GM12873 (cell line): ENCODE measurements at regions not wholly inside any gene's neighbourhood (a gene's known extent, or its start where the extent isn't known, plus 50 kb on each side); places are given as distances from the start of the nearest gene placed in this dataset.

Source experiments
- CTCF ChIP-seq: IDR thresholded peaks from 2 replicates; pipeline ENCODE4 v1.5.1; 2012; ENCODE audit warnings: low read depth, mild to moderate bottlenecking, moderate library complexity, low read length, control low read depth; ENCODE audit not compliant: insufficient read depth; ENCODE audit errors: missing control alignments

GRCh38 chr5:143474616-143475015 lies 71.1 kb upstream of the NR3C1 start:
- TF ChIP-seq CTCF = no peak

DNA sequence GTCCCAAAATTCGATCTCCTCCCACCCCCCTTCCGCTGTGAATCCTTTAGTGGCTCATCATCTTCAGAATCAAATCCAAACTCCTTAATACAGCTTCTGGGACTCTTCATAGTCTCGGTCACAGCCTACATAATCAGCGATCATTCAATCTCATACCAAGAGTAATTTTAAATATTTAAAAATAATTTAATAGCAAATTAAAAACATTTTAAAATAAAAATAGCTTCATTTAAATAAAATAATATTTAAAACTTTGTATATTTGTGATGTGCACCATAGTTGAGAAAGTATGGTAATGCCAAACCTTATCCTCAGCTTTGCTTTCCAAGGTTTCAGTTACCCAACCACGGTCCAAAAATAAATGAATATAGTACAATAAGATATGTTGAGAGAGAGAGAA lies 70.0 kb upstream of the NR3C1 start:
- TF ChIP-seq CTCF = no peak

DNA sequence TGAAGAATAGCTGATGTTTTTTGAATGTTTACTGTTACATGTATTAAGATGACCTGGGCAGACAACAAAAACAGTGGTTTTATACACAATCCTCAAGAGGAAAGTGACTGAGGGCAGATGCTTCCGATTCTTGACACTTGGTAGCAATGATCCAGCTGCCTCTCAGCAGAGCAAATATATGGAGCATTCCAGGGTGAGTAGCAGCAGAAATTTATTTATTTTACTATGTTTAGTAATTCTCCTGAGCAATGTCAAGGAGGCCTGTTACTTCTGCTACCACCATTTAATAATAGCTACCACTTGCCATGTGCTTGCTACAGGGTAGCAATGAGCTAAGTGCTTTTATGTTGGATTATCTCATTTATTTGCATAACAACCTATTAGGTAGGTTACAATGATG lies 69.1 kb upstream of the NR3C1 start:
- no peak for TF ChIP-seq CTCF

DNA sequence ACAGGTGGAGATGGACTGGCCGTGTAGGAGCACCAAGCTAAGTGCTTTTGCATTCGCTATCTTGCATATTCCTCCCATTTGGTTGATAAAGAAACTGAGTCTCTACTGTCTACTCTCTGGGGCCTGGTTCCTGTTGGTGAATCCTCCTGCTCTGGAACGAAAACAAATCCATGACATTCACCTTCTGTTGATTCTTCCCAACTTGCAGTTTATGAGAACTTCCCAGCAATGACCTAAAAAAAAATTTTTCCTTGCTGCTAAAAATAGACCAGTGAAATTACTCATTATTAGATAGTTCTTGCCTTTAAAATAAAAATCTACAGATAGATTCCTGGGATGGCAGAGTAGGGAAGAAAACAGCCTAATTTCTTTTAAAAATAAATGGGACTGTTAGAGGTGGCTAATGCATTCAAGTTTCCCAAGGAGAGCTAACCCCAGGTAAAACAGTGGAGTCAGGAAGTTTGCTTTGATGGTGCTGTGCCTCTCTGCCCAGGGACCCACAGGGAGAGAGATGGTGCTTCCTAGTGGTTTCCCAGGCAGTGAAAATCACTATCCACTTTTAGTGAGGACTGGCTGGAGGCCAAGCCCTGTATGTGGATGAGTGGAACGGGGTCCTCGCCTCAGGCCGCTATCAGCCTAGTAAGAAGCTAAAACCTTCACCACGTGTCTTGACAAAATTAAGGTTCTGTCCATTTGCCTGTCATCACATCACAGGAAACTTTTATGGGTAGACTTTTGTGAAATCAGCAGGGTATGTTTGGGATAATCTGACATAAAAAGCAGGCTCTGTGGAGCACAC lies 68.4 kb upstream of the NR3C1 start:
- no peak for TF ChIP-seq CTCF

DNA sequence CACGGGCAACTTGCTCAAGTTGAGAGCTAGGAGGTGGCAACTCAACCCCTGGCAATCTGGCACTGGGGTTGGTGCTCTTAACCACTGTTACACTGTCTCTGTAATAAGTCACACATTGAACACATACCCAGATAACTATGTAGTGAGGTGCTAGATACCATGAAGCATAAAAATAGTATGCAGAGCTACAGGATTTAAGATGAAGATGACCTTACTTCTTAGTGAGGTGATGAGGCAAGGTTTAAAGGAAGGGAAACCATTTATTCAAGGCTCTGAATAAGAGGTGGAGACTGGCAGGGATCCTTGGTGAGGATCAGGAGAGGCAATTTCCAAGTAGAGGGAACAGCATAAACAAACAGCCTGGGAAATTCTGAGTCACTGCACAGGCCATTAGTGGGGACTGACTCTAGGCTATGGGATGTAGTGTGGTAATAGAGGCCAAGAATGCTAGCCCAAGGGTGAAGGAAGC lies 67.6 kb upstream of the NR3C1 start:
- TF ChIP-seq CTCF = no peak

GRCh38 chr5:143470120-143470519 lies 66.6 kb upstream of the NR3C1 start:
- no peak for TF ChIP-seq CTCF

- no peak for TF ChIP-seq CTCF
Observed at GRCh38 chr5:143469125-143469524, 65.6 kb upstream of the NR3C1 start.
